ENCODE measurements at regions not wholly inside any gene's neighbourhood (a gene's known extent, or its start where the extent isn't known, plus 50 kb on each side); places are given as distances from the start of the nearest gene placed in this dataset.

GRCh38 chr9:70472268-70473249, 58.1 kb upstream of the KLF9 start:
- no peak for TF ChIP-seq CTCF (IDR thresholded peaks at IDR 0.05)
- no peak for TF ChIP-seq POLR2A (IDR thresholded peaks at IDR 0.05)
- TF ChIP-seq POLR2AphosphoS5 (IDR thresholded peaks at IDR 0.05): no peak
